ENCODE measurements at regions not wholly inside any gene's neighbourhood (a gene's known extent, or its start where the extent isn't known, plus 50 kb on each side); places are given as distances from the start of the nearest gene placed in this dataset.

DNA sequence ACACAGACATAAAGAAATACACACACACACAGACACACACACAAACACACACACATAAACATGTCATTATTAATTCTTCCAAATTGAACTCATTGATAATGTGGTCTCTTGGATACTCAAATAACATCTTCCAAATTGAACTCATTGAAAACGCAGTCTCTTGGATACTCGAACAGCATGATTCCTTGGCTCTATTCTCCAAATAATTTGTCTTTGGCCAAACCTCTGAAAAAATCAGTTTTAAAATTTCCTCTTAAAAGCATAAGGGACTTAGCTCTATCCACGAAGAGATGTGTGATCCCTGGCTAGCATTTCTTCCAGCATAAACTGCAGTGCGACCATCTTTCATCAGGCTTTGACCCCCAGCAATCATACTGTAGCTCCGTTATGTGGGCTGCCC is 296.6 kb downstream of the IRX2 start:
- no peak overlapping the region for H3K4me2 ChIP-seq (ENCODE audit: insufficient read depth in 1 of 2, low read depth in 2 of 2, low read length in 2 of 2)
- H2BK12ac ChIP-seq (ENCODE audit: low read depth, low read length): no peak overlapping the region
- no peak overlapping the region for H4K91ac ChIP-seq (replicated peaks; ENCODE audit: insufficient read length, low read length)
- no peaks in the 10 kb centered on the region for H3K79me1 ChIP-seq (ENCODE audit: low read depth, low read length)
- no peak overlapping the region for H2AK5ac ChIP-seq (ENCODE audit: low read depth, low read length)
- ChIA-PET POLR2A (ENCODE audit: partially characterized antibody) (no interaction called here), CTCF (ENCODE audit: partially characterized antibody) (interaction anchor here (1.2 to 1.8 kb wide), 2 partner anchors 41 to 43 kb away, joined by 3 to 6 read pairs; no protein-coding TSS in a partner anchor)
- H2BK15ac ChIP-seq (ENCODE audit: low read length): no peak overlapping the region
- no peak overlapping the region for H4K8ac ChIP-seq (ENCODE audit: extremely low read depth, insufficient read depth, low read length)
- H3K9me3 ChIP-seq (ENCODE audit: insufficient read depth in 2 of 2, low read depth in 1 of 2, low read length in 1 of 2): no peaks in the 10 kb centered on the region
- no peak overlapping the region for H3K56ac ChIP-seq (replicated peaks; ENCODE audit: insufficient read length, low read depth, low read length)
- no peak overlapping the region for H4K5ac ChIP-seq (ENCODE audit: insufficient read length, low read depth, low read length)
- peaks cover 7% of the 10 kb centered on the region; the same call in 1 of the 2 replicates for H3K23me2 ChIP-seq (ENCODE audit: low read depth, low read length)
- H3K4me3 ChIP-seq (ENCODE audit: extremely low read depth in 1 of 4, insufficient read depth in 2 of 4, low read depth in 3 of 4, low read length in 4 of 4): no peak overlapping the region
- no peaks in the 10 kb centered on the region for H3K4me1 ChIP-seq (replicated peaks in 1 of 4; ENCODE audit: control insufficient read depth in 3 of 4, insufficient read depth in 4 of 4, low read length in 3 of 4)
- no peaks in the 10 kb centered on the region for H3K36me3 ChIP-seq (ENCODE audit: control insufficient read depth in 2 of 4, insufficient read depth in 4 of 4, low read length in 3 of 4)
- no peak overlapping the region for H2BK20ac ChIP-seq (ENCODE audit: low read length)
- no peak overlapping the region for H3K14ac ChIP-seq (ENCODE audit: insufficient read length)
- no peak overlapping the region for H3K9ac ChIP-seq (replicated peaks in 1 of 4; ENCODE audit: extremely low read depth in 1 of 4, low read depth in 3 of 4, low read length in 3 of 4)
- no peak overlapping the region for H2BK5ac ChIP-seq (ENCODE audit: low read depth, low read length)
- H3K27me3 ChIP-seq (replicated peaks in 1 of 4; ENCODE audit: control insufficient read depth in 3 of 4, extremely low read depth in 1 of 4, insufficient read depth in 3 of 4, low read length in 3 of 4): no peaks in the 10 kb centered on the region
- H4K20me1 ChIP-seq (replicated peaks in 1 of 2; ENCODE audit: control insufficient read depth in 1 of 2, insufficient read depth in 2 of 2, low read length in 2 of 2): peaks cover 0 to under 1% of the 10 kb centered on the region in 2 experiments
- no peak overlapping the region for H3K27ac ChIP-seq (ENCODE audit: low read depth, low read length)
- DNase-seq (ENCODE audit: low read depth in 1 of 2, low spot score in 2 of 2): no peak
- TF ChIP-seq GTF2F1 (IDR thresholded peaks at IDR 0.05; ENCODE audit: borderline replicate concordance, low read depth, low read length): no peak
- TF ChIP-seq CEBPB (IDR thresholded peaks at IDR 0.05; ENCODE audit: low read depth, low read length): no peak
- no peak overlapping the region for H2BK120ac ChIP-seq (replicated peaks; ENCODE audit: low read depth, low read length)
- no peak overlapping the region for H2AFZ ChIP-seq (ENCODE audit: low read length)
- H3K4ac ChIP-seq (replicated peaks; ENCODE audit: insufficient read length, low read depth, low read length): no peak overlapping the region
- no peak for FAIRE-seq
- H3K23ac ChIP-seq (ENCODE audit: insufficient read length): no peak overlapping the region
- WGBS, 2 experiments (ENCODE audit: extremely low coverage in 1 of 2, insufficient coverage in 1 of 2, insufficient read length in 1 of 2, insufficient replicate concordance in 2 of 2, low coverage in 1 of 2, low lambda C conversion rate in 2 of 2, missing lambda C conversion rate in 1 of 2): 82% methylated on average over 5 of the region's 5 CpGs; no CpG with 5 or more reads in 1 of the 2 experiments
- no peak overlapping the region for H3K18ac ChIP-seq (ENCODE audit: extremely low read depth, low read length)
- H3K79me2 ChIP-seq (ENCODE audit: control insufficient read depth in 1 of 2, insufficient read depth in 2 of 2, low read length in 2 of 2): no peaks in the 10 kb centered on the region

Measured in H1 (cell line).